LNCaP clone FGC (cell line): ENCODE measurements at regions not wholly inside any gene's neighbourhood (a gene's known extent, or its start where the extent isn't known, plus 50 kb on each side); places are given as distances from the start of the nearest gene placed in this dataset.
"Not testable (repeated sequence)": the region's sequence is repeated elsewhere in the genome, so short reads cannot be mapped to it uniquely, and the experiment has no call there.

Experiments used
- DNase-seq: peaks from one replicate; pipeline ENCODE4 v3.0.0-alpha.2; 2011; ENCODE audit warnings: low read depth
- H3K4me3 ChIP-seq: 2 replicates; pipeline ENCODE4 v1.5.1; 2011; ENCODE audit warnings: mild to moderate bottlenecking, low read depth, low read length, control low read depth
- CTCF ChIP-seq: IDR thresholded peaks from 2 replicates; pipeline ENCODE4 v1.5.1; 2012; ENCODE audit warnings: mild to moderate bottlenecking; ENCODE audit not compliant: control insufficient read depth, insufficient read depth; ENCODE audit errors: extremely low read depth

DNA sequence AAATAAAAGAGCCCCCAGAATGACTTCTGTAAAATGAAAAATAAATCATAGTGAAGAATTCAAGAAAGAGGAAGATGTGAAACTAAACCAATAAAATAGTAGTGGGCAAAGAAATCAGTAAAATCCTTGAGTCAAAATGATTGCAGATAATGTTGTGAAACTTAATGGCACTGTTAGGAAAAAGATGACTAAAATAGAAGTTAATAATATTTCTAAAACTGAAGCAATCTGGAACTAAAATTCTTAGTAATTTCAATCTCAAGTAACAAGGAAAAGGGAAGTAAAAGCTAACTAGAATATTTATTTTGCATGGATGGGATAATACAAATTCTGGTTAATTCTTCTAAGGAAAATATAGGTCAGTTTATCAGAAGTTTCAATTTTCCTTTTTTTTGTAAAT lies 84.6 kb downstream of the TMCO5A start:
- DNase-seq: no peak
- no peak overlapping the region for H3K4me3 ChIP-seq
- no peak for TF ChIP-seq CTCF

DNA sequence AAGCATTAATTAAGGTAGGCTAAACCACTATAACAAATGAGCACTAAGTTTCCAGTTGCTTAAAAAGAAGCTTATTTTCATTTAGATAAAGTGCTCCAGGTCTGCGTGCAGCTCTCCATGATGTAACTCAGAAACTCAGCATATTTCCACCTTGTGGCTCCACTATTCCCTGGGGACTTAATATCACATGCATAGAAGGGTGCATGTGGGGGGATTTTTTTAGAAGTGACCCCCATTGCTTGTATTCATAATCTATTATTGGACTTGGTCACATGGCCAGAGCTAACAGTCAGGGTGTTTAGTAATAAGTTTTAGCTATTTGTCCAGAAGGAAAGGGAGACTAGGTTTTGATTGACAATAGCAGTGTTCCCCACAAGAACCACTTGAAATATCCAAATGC lies 86.8 kb downstream of the TMCO5A start:
- H3K4me3 ChIP-seq: no peak overlapping the region
- no peak for DNase-seq
- no peak for TF ChIP-seq CTCF

DNA sequence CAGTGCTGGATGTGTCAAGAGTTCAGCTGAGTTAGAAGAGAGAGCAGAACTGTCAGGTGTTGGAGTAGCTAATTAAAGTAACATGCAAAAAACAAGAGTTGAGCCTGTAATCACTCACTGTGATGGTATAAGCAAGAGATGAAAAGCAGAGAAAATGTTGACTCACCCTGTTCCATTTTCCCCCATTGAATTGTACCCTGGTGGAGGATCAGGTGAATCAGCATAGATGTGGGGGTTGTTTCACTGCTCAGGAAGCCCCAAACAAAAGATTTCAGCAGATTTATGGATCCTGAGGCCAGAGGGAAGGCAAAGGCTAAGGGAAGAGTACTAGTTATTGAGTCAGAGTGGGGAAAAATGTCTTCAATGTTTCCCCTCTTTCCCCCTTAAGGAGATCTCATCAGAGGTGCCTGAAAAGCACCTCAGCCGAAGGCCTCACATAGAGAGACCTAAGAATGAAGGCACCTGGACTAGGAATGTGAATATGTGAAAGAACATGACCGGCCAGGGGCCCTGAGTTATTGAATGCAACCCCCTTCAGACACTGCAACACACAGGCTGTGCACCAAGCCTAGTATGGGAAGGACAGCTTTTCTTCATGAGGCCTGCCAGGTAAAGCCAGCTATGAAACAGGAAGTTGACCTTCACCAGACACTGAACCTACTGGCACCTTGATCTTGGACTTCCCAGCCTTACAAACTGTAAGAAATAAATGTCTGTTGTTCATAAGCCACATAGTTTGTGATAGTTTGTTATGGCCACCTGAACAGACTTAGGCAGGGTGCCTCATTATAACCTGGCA lies 90.1 kb downstream of the TMCO5A start:
- no peak for DNase-seq
- H3K4me3 ChIP-seq: no peak overlapping the region
- no peak for TF ChIP-seq CTCF

- DNase-seq, H3K4me3 ChIP-seq: not testable (repeated sequence)
Observed at GRCh38 chr15:38025656-38026055, 91.2 kb downstream of the TMCO5A start.

DNA sequence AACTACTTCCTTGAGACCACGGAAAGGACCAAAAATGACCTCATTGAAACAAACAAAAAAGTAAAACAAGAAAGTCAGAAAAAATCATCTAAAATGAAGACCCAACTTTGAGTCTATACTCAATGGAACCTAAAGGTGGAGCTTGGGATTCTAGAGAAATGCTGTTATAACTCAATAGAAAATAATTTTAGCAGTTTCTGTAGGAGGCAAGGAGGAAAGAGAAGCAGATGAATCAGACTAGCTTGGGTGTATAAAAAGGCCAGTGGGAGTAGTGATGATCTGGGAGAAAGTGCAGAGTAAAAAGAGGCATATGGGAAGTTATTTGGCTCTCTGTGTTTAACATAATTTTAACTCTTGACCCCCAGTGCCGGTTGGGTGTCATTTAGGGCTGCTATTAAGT lies 94.4 kb downstream of the TMCO5A start:
- DNase-seq: no peak
- H3K4me3 ChIP-seq: no peak overlapping the region
- TF ChIP-seq CTCF: no peak

DNA sequence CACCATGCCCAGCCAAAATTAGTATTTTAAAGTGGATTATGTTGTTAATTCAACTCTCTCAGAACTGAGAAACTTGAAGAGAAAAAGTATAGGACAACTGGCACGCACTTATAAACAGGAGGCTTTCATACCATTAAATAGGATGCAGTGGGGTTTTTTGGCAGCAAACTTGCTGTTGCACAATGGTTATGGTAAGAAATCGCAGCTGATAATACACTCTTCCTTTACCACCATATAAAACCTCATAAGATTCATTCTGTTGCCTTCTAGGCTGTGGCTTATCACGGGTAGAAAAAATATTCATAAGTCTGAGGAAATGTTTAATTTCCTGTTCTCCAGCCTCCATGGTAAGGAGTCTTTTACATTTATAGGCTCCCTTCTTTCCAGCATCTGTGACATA lies 95.3 kb downstream of the TMCO5A start:
- DNase-seq: no peak
- no peak for TF ChIP-seq CTCF
- H3K4me3 ChIP-seq: no peak overlapping the region

- no peak for TF ChIP-seq CTCF
- no peak for DNase-seq
- H3K4me3 ChIP-seq: no peak overlapping the region
Observed at GRCh38 chr15:38030609-38031008, 96.2 kb downstream of the TMCO5A start.
